Stimulated activated CD8-positive, alpha-beta memory T cell treated with anti-CD3 and anti-CD28 coated beads, Interleukin-15, amount 100 ng/mL, for 1 hour (primary cell): ENCODE measurements at regions not wholly inside any gene's neighbourhood (a gene's known extent, or its start where the extent isn't known, plus 50 kb on each side); places are given as distances from the start of the nearest gene placed in this dataset.

Experiments
- DNase-seq: peaks from one replicate; pipeline ENCODE4 v3.0.0-alpha.2; 2020; ENCODE audit warnings: low read depth

- no peak for DNase-seq
Measured at GRCh38 chr5:54612711-54613110, 95.2 kb downstream of the SNX18 start.

- DNase-seq = no peak
Measured at GRCh38 chr5:54611290-54611951, 93.9 kb downstream of the SNX18 start.

GRCh38 chr5:54610197-54610944 lies 92.8 kb downstream of the SNX18 start:
- DNase-seq = no peak

DNA sequence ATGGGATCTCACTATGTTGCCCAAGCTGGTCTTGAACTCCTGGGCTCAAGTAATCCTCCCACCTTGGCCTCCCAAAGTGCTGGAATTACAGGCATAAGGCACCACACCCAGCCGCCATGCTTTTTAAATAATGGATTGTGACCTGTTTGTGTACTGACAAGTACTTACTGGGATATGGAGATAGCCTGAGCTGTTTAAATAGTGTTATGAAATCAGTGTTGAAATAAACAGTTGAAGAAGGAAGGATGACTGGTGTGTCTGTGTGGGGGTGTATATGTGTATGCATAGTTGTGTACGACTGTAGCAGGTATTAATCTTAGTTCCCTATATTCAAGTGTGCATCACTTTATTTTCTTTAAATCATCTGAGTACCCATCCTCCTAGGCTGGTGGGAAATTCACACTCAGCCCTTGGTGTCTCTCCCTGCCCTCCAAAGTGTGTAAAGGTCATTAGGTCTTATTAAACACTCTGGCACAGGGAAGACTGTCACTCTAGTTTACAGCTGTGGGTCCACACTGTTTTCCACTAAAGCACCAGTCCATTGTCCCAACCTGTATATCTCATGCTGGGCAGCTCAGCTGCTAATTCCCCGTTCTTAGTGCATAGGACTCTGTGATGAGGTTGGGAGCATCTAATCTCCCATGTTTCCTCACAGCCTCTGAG lies 91.0 kb downstream of the SNX18 start:
- no peak for DNase-seq

DNA sequence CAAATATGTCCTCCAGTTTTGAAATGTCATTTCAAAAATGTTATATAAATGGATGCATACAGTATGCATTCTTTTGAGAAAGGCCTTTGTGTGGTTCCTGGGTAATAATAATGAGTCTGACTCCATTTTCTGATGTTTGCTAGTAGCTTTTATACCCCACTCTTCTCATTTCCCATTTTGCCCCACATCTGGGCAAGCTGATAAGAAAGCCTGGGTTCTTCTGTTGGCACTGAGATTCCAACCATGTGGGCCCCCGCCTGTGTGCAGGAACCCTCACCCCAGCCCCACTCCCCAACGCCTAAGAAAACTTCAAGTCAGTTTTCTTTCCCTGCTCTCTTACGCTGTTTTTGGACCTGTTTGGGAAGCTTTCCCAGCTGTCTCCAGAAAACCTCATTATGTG lies 89.4 kb downstream of the SNX18 start:
- DNase-seq = no peak

- no peak for DNase-seq
Measured at GRCh38 chr5:54603372-54603771, 85.8 kb downstream of the SNX18 start.

- DNase-seq = no peak
Measured at GRCh38 chr5:54602475-54602874, 84.9 kb downstream of the SNX18 start.

DNA sequence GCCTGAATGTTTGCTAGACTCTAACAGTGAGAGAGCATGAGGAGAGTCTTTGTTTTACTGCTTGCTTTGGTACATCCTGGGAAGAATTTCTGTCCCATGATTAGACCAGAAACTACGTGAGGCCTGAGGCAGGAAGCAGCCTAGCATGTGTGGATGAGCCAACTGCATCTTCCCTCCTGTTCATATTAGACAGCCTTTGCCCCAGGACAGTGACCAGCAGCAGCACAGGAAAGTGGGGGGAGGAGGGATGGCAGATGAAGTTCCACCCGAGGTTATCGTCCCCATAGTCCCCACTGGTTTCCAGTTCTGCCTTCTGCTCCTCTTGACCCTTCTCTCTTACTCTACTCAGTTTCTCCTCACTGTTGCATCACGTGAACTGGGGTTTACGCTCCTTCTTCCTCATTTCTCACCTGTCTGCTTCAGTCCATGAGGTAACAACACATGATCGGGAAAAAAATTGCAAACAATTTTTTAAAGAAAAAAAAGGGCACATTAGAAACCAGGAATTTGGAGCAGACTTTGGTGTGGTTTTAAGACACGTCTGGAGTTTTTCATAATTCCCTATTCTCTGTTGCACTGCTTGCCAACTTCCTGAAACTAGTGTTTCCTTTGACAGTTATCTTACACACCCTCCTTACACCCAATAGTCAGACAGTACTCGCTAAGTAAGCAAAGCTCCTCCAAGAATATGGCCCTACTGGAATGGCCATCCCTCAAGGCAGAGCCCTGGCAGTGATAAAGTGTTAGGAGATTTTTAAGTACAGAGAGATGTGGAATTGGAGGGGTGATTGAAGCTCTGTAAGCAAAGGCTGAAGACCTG lies 84.1 kb downstream of the SNX18 start:
- DNase-seq = no peak
